GM12891 (cell line): ENCODE measurements at regions not wholly inside any gene's neighbourhood (a gene's known extent, or its start where the extent isn't known, plus 50 kb on each side); places are given as distances from the start of the nearest gene placed in this dataset.

Experiments
- POLR2A ChIP-seq: IDR thresholded peaks from 2 replicates; pipeline ENCODE4 v1.6.1; 2011; ENCODE audit warnings: low read depth, low read length, control low read depth
- POLR2AphosphoS5 ChIP-seq: IDR thresholded peaks from 2 replicates; pipeline ENCODE4 v1.6.1; 2011; ENCODE audit warnings: low read depth, low read length, control low read depth
- TAF1 ChIP-seq: IDR thresholded peaks from 2 replicates; pipeline ENCODE4 v1.6.1; 2011; ENCODE audit warnings: low read depth, low read length, control low read depth

DNA sequence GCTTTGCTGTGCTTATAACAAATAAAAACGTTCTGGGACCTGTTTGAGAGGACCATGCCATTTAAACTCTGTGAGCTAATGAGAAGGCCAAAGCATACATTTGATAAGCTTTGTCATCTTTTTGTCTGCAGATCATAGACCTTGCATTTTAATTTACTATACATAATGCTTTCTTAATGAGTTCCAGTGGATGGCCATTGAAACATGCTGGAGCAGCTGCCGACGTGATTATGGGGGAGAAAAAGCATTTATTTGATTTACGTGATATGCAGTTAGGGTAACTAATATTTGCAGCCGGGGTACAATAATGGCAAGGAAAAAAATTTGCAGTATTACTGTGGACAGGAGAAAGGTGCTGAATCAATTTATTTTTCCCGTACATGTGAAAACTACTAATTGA, 240.2 kb downstream of the FAT3 start:
- TF ChIP-seq POLR2A: no peak
- no peak for TF ChIP-seq POLR2AphosphoS5
- no peak for TF ChIP-seq TAF1
